Activated T-cell treated with anti-CD3 and anti-CD28 coated beads for 1 hour (primary cell): ENCODE measurements at regions not wholly inside any gene's neighbourhood (a gene's known extent, or its start where the extent isn't known, plus 50 kb on each side); places are given as distances from the start of the nearest gene placed in this dataset.
"Not testable (repeated sequence)": the region's sequence is repeated elsewhere in the genome, so short reads cannot be mapped to it uniquely, and the experiment has no call there.

Source experiments
- DNase-seq: peaks from one replicate; pipeline ENCODE4 v3.0.0-alpha.2; 2020; ENCODE audit warnings: low read depth

GRCh38 chr14:97946240-97946639 is 1149.1 kb downstream of the VRK1 start:
- DNase-seq, result no peak

GRCh38 chr14:97946641-97947040 is 1149.5 kb downstream of the VRK1 start:
- DNase-seq, result no peak

DNA sequence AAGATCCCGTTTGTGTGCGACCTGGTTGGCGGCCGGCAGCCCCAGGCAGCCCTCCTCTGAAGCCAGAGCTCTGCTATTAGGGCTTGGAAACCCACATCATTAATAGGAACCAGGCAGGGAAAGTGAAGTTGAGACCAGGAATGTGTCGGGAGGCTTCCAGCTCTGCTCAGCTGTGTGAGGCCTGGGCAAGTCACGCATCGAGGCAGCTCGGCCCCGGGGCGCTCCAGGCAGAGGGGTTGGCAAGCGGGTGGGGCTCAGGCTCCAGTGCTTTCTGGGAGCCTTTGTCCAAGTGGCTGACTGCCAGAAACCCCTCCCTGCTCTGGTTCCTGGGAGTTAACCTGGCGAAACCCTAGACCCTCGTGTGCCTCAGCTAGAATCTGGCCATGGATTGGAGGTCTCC is 1151.7 kb downstream of the VRK1 start:
- no peak for DNase-seq

DNA sequence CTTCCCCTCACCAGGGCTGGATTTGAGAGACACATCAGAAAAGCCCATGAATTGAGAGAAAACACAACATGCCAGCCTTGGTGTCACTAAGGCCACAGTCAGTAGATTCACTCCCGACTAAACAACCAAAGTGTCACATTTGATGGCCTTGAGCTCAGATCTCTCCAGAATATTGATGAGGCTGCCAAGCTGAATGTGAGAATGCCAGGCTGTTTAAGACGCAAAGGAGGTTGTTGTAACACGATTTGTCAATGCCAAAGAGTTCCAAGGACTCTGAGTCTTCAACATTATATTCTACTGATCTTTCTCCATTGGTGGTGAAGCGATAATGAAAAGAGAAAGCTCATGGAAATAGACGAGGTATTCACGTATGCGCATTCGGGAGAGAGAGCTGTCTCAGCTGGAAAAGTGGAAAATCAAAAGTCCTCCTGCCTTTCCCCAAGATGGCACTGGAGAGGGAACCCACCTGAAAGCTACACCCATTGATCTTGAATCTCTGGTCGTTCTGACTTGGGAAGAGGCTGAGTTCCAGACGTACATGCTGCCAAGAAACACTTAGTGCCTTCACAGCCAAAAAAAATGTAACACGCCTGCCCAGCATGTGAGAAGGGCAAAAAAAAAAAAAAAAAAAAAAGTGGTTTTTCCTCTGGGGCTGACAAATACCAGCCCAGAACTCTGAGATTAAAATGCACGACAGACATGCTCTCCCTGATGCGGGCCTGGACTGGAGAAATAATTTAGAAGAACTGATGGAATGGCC is 1159.6 kb downstream of the VRK1 start:
- no peak for DNase-seq

DNA sequence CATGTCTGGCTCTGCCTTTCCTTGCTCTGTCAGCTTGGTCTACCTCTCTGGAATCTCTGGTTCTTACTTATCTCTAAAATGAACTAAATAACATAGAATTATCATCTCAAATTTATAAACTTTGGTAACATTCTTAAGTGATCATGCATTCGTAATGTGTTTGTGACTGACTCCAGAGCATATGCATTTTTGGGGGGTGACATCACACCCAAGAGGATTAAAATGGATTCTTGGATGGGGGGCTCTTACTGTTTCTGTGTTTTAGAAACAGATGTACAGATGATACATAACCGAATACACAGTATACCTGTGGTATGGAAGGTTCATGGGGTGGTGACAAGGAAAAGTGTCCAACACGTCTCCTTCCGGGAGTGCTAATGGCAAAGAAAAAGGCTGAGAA is 1162.1 kb downstream of the VRK1 start:
- no peak for DNase-seq

DNA sequence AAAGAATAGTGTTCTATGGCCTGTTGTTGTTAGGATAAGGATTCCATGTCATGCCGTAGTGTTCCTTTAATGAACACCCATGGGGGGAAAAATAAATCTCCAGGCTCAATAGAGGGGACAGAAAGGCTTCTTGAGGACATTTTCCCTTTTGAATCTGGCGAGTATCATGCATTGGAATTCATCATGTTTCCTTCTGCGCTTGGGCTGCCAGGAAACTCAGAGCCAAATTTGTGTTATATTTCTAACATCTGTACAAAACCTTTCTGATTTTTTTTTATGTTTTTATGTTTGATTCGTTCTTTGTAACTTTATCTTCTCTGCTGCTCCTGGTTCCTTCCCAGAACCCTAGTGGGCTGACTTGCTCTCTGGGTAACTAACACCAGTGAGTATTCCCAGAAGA is 1163.3 kb downstream of the VRK1 start:
- DNase-seq, result no peak

- no peak for DNase-seq
These were observed 1173.0 kb downstream of the VRK1 start for GRCh38 chr14:97970222-97970621.

GRCh38 chr14:97975216-97975615 is 1178.0 kb downstream of the VRK1 start:
- no peak for DNase-seq

DNA sequence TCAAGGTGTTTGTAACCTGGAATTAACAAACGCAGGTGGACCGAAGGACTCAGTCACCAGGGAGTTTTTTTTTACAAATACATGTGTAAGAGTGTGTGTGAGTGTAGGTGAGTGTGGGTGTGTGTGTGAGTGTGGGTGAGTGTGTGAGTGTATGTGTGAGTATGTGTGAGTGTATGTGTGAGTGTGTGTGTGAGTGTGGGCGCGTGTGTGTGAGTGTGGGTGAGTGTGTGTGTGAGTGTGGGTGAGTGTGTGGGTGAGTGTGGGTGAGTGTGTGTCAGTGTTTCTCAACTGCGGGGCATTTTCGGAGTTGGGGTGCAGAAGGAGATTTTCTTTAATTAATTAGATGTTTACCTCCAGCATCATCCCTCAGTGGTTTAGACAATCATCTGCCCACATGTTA is 1178.8 kb downstream of the VRK1 start:
- DNase-seq, result no peak

- DNase-seq, result no peak
These were observed 1179.7 kb downstream of the VRK1 start for GRCh38 chr14:97976861-97977260.

- DNase-seq, result peak; percentile 64
These were observed 1180.6 kb downstream of the VRK1 start for GRCh38 chr14:97977651-97978261.

GRCh38 chr14:97978341-97978740 is 1181.2 kb downstream of the VRK1 start:
- peak; percentile 61 for DNase-seq

GRCh38 chr14:97993508-97994019 is 1196.4 kb downstream of the VRK1 start:
- DNase-seq, result no peak

DNA sequence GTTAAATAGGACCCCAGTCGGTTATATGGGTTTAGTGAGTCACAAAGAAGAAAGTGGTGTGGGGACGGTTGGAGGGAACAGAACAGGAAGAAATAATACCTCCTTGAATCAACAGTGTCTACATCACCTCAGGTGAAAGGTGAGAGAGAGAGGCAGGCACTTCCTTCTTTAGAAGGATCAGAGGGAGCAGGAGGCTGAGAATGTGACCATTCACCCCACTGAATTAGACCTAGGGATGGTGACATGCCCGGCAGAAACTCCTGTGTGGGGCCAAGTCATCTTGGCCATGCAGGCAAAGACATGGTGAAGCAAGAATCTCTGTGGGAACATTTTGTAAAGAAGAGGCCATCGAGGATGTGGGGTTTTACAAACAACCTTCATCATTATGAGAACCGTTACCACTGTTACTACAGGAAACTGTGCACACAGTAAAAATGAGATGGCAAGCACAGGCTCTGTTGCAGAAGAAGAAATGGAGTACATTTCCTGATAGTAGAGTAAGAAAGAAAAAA is 1196.9 kb downstream of the VRK1 start:
- DNase-seq, result no peak

DNA sequence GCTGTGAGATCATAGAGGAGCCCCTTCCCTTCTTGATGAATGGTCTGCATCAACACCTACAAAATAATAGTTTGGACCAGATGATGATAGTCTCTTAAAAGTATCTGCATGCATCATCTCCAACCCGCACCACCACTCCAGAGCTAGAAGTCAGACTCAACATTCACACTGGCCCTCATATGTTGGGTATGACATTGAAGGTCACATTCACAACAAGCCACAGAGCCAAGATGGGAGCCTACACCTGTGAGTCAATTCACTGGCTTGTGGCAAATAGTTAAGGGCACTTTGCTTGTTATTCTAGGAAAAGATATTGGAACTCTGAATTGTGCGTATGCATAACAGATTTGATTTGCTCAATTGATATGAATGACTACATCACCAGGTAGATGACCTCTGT is 1197.9 kb downstream of the VRK1 start:
- DNase-seq, result no peak

GRCh38 chr14:97995531-97995930 is 1198.3 kb downstream of the VRK1 start:
- no peak for DNase-seq

DNA sequence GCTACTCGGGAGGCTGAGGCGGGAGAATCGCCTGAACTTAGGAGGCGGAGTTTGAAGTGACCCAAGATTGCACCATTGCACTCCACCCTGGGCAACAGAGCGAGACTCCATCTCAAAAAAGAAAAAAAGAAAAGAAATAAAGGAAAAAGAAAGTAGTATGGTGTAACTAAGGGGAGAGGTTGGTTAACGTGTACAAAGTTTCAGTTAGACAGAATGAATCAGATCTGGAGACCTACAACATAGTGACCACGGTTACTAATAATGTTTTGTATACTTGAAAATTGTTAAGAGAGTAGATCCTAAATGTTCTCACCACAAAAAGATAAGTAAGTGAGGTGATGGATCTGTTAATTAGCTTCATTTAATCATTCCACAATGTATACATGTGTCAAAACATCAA is 1208.8 kb downstream of the VRK1 start:
- no peak for DNase-seq

DNA sequence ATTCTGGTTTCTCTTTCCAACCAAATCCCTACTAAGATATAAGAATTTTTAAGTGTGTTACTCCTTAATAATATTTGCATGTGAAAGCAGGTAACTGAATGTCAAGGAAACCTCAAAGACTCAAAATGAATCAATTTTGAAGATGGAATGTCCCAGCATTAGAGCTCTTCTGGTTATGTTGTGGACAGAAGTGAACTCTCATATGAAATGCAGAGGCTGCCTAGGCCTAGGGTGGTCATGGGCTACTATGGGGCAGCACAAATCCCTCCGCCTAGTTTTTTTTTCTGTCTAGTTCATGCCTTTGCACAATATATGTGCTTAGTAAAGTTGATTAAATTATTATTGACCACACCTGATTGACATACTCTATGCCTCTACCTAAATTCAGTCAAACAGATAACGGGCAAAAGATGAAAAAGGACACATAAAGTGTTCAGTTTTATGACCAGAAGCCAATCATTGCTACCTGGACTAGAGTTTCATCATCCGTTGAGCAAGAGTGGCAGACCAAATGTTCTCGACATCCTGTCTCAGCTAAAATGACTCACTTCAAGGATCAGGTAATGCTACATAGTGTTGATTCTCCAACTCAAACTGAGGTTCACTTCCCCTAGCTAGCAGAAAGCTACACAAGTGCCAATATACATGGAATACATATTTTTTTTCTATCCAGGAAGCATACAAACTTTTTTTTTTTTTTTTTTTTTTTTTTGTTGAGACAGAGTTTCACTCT is 1211.4 kb downstream of the VRK1 start:
- DNase-seq, result no peak

DNA sequence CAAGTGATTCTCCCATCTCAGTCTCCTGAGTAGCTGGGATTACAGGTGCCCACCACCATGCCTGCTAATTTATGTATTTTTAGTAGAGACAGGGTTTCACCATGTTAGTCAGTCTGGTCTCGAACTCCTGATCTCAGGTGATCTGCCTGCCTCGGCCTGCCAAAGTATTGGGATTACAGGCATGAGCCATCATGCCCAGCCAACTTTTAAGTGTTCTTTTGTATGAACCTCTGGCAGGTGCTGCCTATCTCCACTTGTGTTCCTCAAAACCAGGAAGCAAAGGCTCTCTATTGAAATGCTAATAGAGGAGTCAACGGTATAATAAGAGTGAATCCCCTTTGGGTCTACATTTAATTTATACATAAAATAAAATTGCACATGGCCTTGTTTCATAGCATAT is 1212.0 kb downstream of the VRK1 start:
- not testable (repeated sequence) for DNase-seq

DNA sequence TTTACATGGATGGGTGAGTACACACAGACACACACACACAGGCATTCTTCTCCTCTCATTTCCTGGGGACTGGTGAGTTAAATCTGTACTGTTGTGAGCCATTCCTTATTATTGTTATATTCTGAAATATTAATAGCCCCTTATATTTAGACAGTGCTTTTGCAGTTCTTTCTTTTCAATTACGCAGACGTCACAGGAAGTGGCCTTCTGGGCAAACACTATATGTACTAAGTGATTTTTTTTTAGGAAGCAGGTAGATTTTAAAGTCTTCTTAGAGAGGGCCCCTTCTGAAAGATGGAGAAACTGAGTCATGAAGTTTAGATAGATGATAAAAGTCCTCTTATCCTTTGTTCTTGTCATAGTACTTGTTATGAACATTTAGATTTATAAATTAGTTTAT is 1213.6 kb downstream of the VRK1 start:
- DNase-seq, result no peak

GRCh38 chr14:98014851-98015615 is 1217.9 kb downstream of the VRK1 start:
- no peak for DNase-seq

GRCh38 chr14:98015921-98016320 is 1218.7 kb downstream of the VRK1 start:
- DNase-seq, result no peak
